Upper lobe of right lung (tissue), 1 donor: ENCODE measurements at regions not wholly inside any gene's neighbourhood (a gene's known extent, or its start where the extent isn't known, plus 50 kb on each side); places are given as distances from the start of the nearest gene placed in this dataset.
"Not testable (repeated sequence)": the region's sequence is repeated elsewhere in the genome, so short reads cannot be mapped to it uniquely, and the experiment has no call there.

Source experiments
- ATAC-seq: fragments of 200-7000 bp; cut with Tn5 transposase; one replicate; pipeline ENCODE4 v1.9.1; 2020; ENCODE audit warnings: mild to moderate bottlenecking, moderate library complexity
- DNase-seq: peaks from one replicate; pipeline ENCODE4 v3.0.0-alpha.2; 2020
- H3K27ac ChIP-seq: fragments of 200-600 bp; one replicate; pipeline ENCODE4 v1.8.0; 2022
- H3K27me3 ChIP-seq: fragments of 200-600 bp; one replicate; pipeline ENCODE4 v1.8.0; 2022; ENCODE audit warnings: mild to moderate bottlenecking
- H3K36me3 ChIP-seq: fragments of 200-600 bp; one replicate; pipeline ENCODE4 v1.8.0; 2022
- H3K4me1 ChIP-seq: fragments of 200-600 bp; one replicate; pipeline ENCODE4 v1.8.0; 2022
- H3K4me3 ChIP-seq: fragments of 200-600 bp; one replicate; pipeline ENCODE4 v1.8.0; 2022; ENCODE audit warnings: mild to moderate bottlenecking
- H3K9me3 ChIP-seq: fragments of 200-600 bp; one replicate; pipeline ENCODE4 v1.8.0; 2022
- CTCF ChIP-seq: fragments of 200-600 bp; IDR thresholded peaks from one replicate; pipeline ENCODE4 v1.8.0; 2022; ENCODE audit warnings: antibody characterized with exemption
- intact Hi-C: fragments of 100-400 bp; cut with DNase I; formaldehyde crosslinking; loops from one replicate; pipeline ENCODE4 v1.11.0; 2022
- donor health status: DM: no; HTN: yes; CAD: no; lungs with severe emphysema.

GRCh38 chr12:91249518-91250272 lies 67.1 kb upstream of the DCN start:
- TF ChIP-seq CTCF = no peak
- H3K4me3 ChIP-seq = no peak overlapping the region
- ATAC-seq (no peak), DNase-seq (no peak)
- H3K9me3 ChIP-seq = no peaks in the 10 kb centered on the region
- peak overlapping the region; percentile 12 for H3K27ac ChIP-seq
- intact Hi-C loops = no loop called here
- H3K27me3 ChIP-seq = no peaks in the 10 kb centered on the region
- no peaks in the 10 kb centered on the region for H3K4me1 ChIP-seq
- no peaks in the 10 kb centered on the region for H3K36me3 ChIP-seq

- DNase-seq (no peak), ATAC-seq (no peak)
- Histone ChIP-seq H3K9me3 (no peaks in the 10 kb centered on the region), H3K4me3 (no peak overlapping the region), H3K27me3 (no peaks in the 10 kb centered on the region), H3K4me1 (no peaks in the 10 kb centered on the region), H3K27ac (no peak overlapping the region), H3K36me3 (no peaks in the 10 kb centered on the region)
- intact Hi-C loops = no loop called here
- no peak for TF ChIP-seq CTCF
These were observed 66.4 kb upstream of the DCN start for GRCh38 chr12:91249054-91249453.

GRCh38 chr12:91243177-91243576 lies 60.6 kb upstream of the DCN start:
- H3K27ac ChIP-seq, H3K4me1 ChIP-seq, DNase-seq, intact Hi-C loops, H3K27me3 ChIP-seq, ATAC-seq, H3K4me3 ChIP-seq, H3K36me3 ChIP-seq, H3K9me3 ChIP-seq: not testable (repeated sequence)
- TF ChIP-seq CTCF = peak; percentile 24

- no peak overlapping the region for H3K27ac ChIP-seq
- H3K36me3 ChIP-seq = no peaks in the 10 kb centered on the region
- no peak overlapping the region for H3K4me3 ChIP-seq
- ATAC-seq = no peak
- intact Hi-C loops = no loop called here
- DNase-seq = no peak
- no peaks in the 10 kb centered on the region for H3K27me3 ChIP-seq
- no peaks in the 10 kb centered on the region for H3K9me3 ChIP-seq
- peaks cover 6% of the 10 kb centered on the region for H3K4me1 ChIP-seq
- no peak for TF ChIP-seq CTCF
These were observed 59.1 kb upstream of the DCN start for GRCh38 chr12:91241756-91242155.

GRCh38 chr12:91240386-91241095 lies 57.9 kb upstream of the DCN start:
- intact Hi-C loops = no loop called here
- Histone ChIP-seq H3K27ac (no peak overlapping the region), H3K36me3 (no peaks in the 10 kb centered on the region), H3K9me3 (no peaks in the 10 kb centered on the region), H3K4me3 (no peak overlapping the region), H3K27me3 (no peaks in the 10 kb centered on the region), H3K4me1 (peaks cover 6% of the 10 kb centered on the region)
- DNase-seq = no peak
- ATAC-seq = no peak
- no peak for TF ChIP-seq CTCF
